HepG2 (cell line): ENCODE measurements at regions not wholly inside any gene's neighbourhood (a gene's known extent, or its start where the extent isn't known, plus 50 kb on each side); places are given as distances from the start of the nearest gene placed in this dataset.

Experiments used
- ATAC-seq: fragments of 200-7000 bp; cut with Tn5 transposase; 3 replicates; pipeline ENCODE4 v1.9.1; 2020; ENCODE audit warnings: mild to moderate bottlenecking, moderate library complexity
- BruUV-seq: library from RNA; stranded (reverse); fragments of 400-500 nt; replicated peaks from 2 replicates; lab custom pipeline; 2021; lab: Mats Ljungman, UMichigan
- CTCF ChIA-PET: fragments of 300-600 bp; formaldehyde crosslinking; extraction: SDS; loops from one replicate; lab custom pipeline; 2021; ENCODE audit warnings: low total read pairs, inconsistent platforms, low intra/inter-chr PET ratio; lab: Yijun Ruan, JAX
- POLR2A ChIA-PET: fragments of 350-600 bp; sonication (Branson Sonifier 250); formaldehyde crosslinking; loops from one replicate; lab custom pipeline; 2020; ENCODE audit warnings: antibody characterized with exemption, inconsistent platforms; lab: Yijun Ruan, JAX
- DNase-seq: peaks from one replicate; pipeline ENCODE4 v3.0.0-alpha.2; 2015; ENCODE audit warnings: low spot score
- FAIRE-seq: peaks from 3 replicates; lab custom pipeline; 2011; peaks lifted over from hg19 to GRCh38; lab: Jason Lieb, UNC
- H2AFZ ChIP-seq: one replicate; pipeline ENCODE4 v1.6.1; 2011; ENCODE audit warnings: low read length, inconsistent platforms
- H3K27ac ChIP-seq: fragments of 300-600 bp; 3 replicates; pipeline ENCODE4 v1.8.0; 2011; ENCODE audit warnings: mixed run types, mild to moderate bottlenecking, mixed read lengths, low read length, inconsistent platforms; ENCODE audit not compliant: insufficient read depth; ENCODE audit errors: extremely low read length
- H3K27me3 ChIP-seq, 2 experiments: fragments of 200-600 bp in 1 of 2; 2 replicates in 1 of 2; 3 replicates in 1 of 2; pipeline versions ENCODE4 v1.6.0 to v1.8.0; 2011; ENCODE audit warnings: low read length in 2 of 2, mild to moderate bottlenecking in 2 of 2, moderate library complexity in 2 of 2, inconsistent platforms in 1 of 2; ENCODE audit not compliant: insufficient read depth in 2 of 2, control insufficient read depth in 1 of 2
- H3K36me3 ChIP-seq, 2 experiments: fragments of 200-600 bp in 1 of 2; replicated peaks in 1 of 2; 2 replicates in 1 of 2; 3 replicates in 1 of 2; pipeline versions ENCODE4 v1.5.1 to v1.8.0; 2011; ENCODE audit warnings: low read length in 2 of 2, inconsistent platforms in 1 of 2; ENCODE audit not compliant: insufficient read depth in 2 of 2, control insufficient read depth in 1 of 2
- H3K4me1 ChIP-seq: 2 replicates; pipeline ENCODE4 v1.5.1; 2012; ENCODE audit warnings: low read length, inconsistent platforms; ENCODE audit not compliant: insufficient read depth
- H3K4me2 ChIP-seq: 2 replicates; pipeline ENCODE4 v1.6.0; 2011; ENCODE audit warnings: low read depth, low read length, inconsistent platforms
- H3K4me3 ChIP-seq, 3 experiments: fragments of 200-600 bp in 1 of 3; sonication (generic), shearing (Covaris generic) in 1 of 3; replicated peaks in 1 of 3; 2 replicates each; pipeline ENCODE4 v1.5.1; 2011 to 2016; ENCODE audit warnings: low read length in 3 of 3, inconsistent platforms in 2 of 3, low read depth in 2 of 3, mild to moderate bottlenecking in 2 of 3, control low read depth in 1 of 3, mixed read lengths in 1 of 3; ENCODE audit not compliant: insufficient read depth in 1 of 3
- H3K79me2 ChIP-seq: one replicate; pipeline ENCODE4 v1.6.1; 2011; ENCODE audit warnings: low read length, inconsistent platforms; ENCODE audit not compliant: insufficient read depth
- H3K9ac ChIP-seq: 2 replicates; pipeline ENCODE4 v1.6.0; 2011; ENCODE audit warnings: mild to moderate bottlenecking, low read depth, low read length, inconsistent platforms; ENCODE audit not compliant: insufficient read depth
- H3K9me3 ChIP-seq: 2 replicates; pipeline ENCODE4 v1.5.1; 2012; ENCODE audit warnings: mild to moderate bottlenecking, low read length
- H4K20me1 ChIP-seq: 2 replicates; pipeline ENCODE4 v1.6.0; 2011; ENCODE audit warnings: inconsistent platforms, mild to moderate bottlenecking, low read length, moderate library complexity; ENCODE audit not compliant: insufficient read depth
- HDAC2 ChIP-seq: sonication (generic); formaldehyde crosslinking; IDR thresholded peaks from 2 replicates; pipeline ENCODE4 v1.4.0; 2020; ENCODE audit warnings: missing genetic modification reagents
- HMGXB3 ChIP-seq: sonication (generic); formaldehyde crosslinking; IDR thresholded peaks from 2 replicates; pipeline ENCODE4 v1.4.0; 2020; ENCODE audit warnings: missing genetic modification reagents, borderline replicate concordance
- RFX3 ChIP-seq: IDR thresholded peaks from 2 replicates; pipeline ENCODE4 v1.6.1; 2016; ENCODE audit warnings: missing biosample characterization, missing genetic modification reagents
- SIX1 ChIP-seq: sonication (generic); formaldehyde crosslinking; IDR thresholded peaks from 2 replicates; pipeline ENCODE4 v1.4.0; 2020; ENCODE audit warnings: missing genetic modification reagents, borderline replicate concordance
- TCF7L2 ChIP-seq: IDR thresholded peaks from 2 replicates; pipeline ENCODE4 v1.6.1; 2011; ENCODE audit warnings: mild to moderate bottlenecking, low read depth, low read length, moderate library complexity
- ZKSCAN8 ChIP-seq: IDR thresholded peaks from 2 replicates; pipeline ENCODE4 v1.6.1; 2016; ENCODE audit warnings: borderline replicate concordance, missing genetic modification reagents, missing compliant biosample characterization
- ZNF292 ChIP-seq: sonication (generic); formaldehyde crosslinking; IDR thresholded peaks from 2 replicates; pipeline ENCODE4 v1.8.1; 2022; ENCODE audit warnings: mild to moderate bottlenecking, low read depth, missing genetic modification reagents, borderline replicate concordance
- ZNF878 ChIP-seq: sonication (generic); formaldehyde crosslinking; IDR thresholded peaks from 2 replicates; pipeline ENCODE4 v1.8.1; 2023; ENCODE audit warnings: mild to moderate bottlenecking, missing genetic modification reagents, moderate library complexity
- WGBS: methylation state at CpG from one replicate; pipeline ENCODE4 v1.1.6; 2017; ENCODE audit warnings: low lambda C conversion rate; 5-methylcytosine and 5-hydroxymethylcytosine counted together
- in situ Hi-C: cut with HindIII; loops from 2 replicates; pipeline ENCODE4 v1.10.0; 2017; ENCODE audit warnings: low pct_unique_long_range_greater_than_20kb; ENCODE audit not compliant: extremely low pct_ligation_motif_present
- intact Hi-C: fragments of 100-400 bp; cut with micrococcal nuclease; formaldehyde crosslinking; loops from one replicate; pipeline ENCODE4 v1.10.0; 2022; ENCODE audit not compliant: unreplicated experiment

GRCh38 chr17:51435171-51435552 is 174.8 kb downstream of the UTP18 start:
- no peaks in the 10 kb centered on the region for H4K20me1 ChIP-seq
- H3K4me1 ChIP-seq: 0 out of 2 replicates have a peak, but pooled peaks cover 4% of the 10 kb centered on the region
- H3K4me2 ChIP-seq: no peak overlapping the region
- POLR2A ChIA-PET: no interaction called here
- CTCF ChIA-PET: no interaction called here
- no peak overlapping the region for H3K27ac ChIP-seq
- BruUV-seq: no TSS peak
- no peak overlapping the region for H2AFZ ChIP-seq
- H3K9me3 ChIP-seq: no peaks in the 10 kb centered on the region
- no peak for TF ChIP-seq ZNF292 (CRISPR knock-in tag)
- no peak for TF ChIP-seq HDAC2 (CRISPR knock-in tag)
- TF ChIP-seq SIX1 (CRISPR knock-in tag): no peak
- TF ChIP-seq RFX3 (CRISPR knock-in tag): no peak
- TF ChIP-seq HMGXB3 (CRISPR knock-in tag): no peak
- TF ChIP-seq ZNF878 (CRISPR knock-in tag): no peak
- no peak for TF ChIP-seq TCF7L2
- TF ChIP-seq ZKSCAN8 (CRISPR knock-in tag): no peak
- DNase-seq (no peak), FAIRE-seq (no peak), ATAC-seq (no peak)
- no peaks in the 10 kb centered on the region for H3K27me3 ChIP-seq
- H3K9ac ChIP-seq: no peak overlapping the region
- in situ Hi-C loops (no loop called here), intact Hi-C loops (no loop called here)
- H3K36me3 ChIP-seq: no peaks in the 10 kb centered on the region
- no peak overlapping the region for H3K4me3 ChIP-seq
- no peaks in the 10 kb centered on the region for H3K79me2 ChIP-seq
- WGBS: 22% methylated on average over 3 of the region's 3 CpGs
